Omental fat pad (tissue), 3 donors: ENCODE measurements at regions not wholly inside any gene's neighbourhood (a gene's known extent, or its start where the extent isn't known, plus 50 kb on each side); places are given as distances from the start of the nearest gene placed in this dataset.

Experiments used
- ATAC-seq: fragments of 150-250 bp; one replicate; pipeline ENCODE4 v1.9.1; 2016; ENCODE audit warnings: mild to moderate bottlenecking, moderate library complexity; ENCODE audit not compliant: low FRiP score
- DNase-seq: peaks from one replicate; pipeline ENCODE4 v3.0.0-alpha.2; 2019; ENCODE audit warnings: low spot score
- TF ChIP-seq, protein P1 (sequence below), 3 donors: fragments of 450-650 bp; IDR thresholded peaks; one replicate each; pipeline ENCODE4 v1.5.1; 2016 to 2017; ENCODE audit warnings: antibody characterized with exemption in 3 of 3, mild to moderate bottlenecking in 3 of 3, moderate library complexity in 2 of 3

DNA sequence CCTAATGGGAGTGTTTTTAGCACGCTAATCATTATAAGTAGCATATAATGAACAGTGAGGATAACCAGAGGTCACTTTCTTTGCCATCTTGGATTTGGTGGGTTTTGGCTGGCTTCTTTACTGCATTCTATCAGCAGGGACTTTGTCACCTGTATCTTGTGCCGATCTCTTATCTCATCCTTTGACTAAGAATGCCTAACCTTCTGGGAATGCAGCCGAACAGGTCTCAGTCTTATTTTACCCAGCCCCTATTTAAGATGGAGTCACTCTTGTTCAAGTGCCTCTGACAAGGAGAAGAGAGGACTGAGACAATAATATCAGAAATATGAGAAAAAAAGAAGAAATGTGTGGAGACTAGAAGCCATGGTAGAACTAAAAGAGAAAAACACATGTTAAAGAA, 276.4 kb downstream of the TMX3 start:
- ATAC-seq (no peak), DNase-seq (no peak)
- TF ChIP-seq, protein P1, sequence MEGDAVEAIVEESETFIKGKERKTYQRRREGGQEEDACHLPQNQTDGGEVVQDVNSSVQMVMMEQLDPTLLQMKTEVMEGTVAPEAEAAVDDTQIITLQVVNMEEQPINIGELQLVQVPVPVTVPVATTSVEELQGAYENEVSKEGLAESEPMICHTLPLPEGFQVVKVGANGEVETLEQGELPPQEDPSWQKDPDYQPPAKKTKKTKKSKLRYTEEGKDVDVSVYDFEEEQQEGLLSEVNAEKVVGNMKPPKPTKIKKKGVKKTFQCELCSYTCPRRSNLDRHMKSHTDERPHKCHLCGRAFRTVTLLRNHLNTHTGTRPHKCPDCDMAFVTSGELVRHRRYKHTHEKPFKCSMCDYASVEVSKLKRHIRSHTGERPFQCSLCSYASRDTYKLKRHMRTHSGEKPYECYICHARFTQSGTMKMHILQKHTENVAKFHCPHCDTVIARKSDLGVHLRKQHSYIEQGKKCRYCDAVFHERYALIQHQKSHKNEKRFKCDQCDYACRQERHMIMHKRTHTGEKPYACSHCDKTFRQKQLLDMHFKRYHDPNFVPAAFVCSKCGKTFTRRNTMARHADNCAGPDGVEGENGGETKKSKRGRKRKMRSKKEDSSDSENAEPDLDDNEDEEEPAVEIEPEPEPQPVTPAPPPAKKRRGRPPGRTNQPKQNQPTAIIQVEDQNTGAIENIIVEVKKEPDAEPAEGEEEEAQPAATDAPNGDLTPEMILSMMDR (IDR thresholded peaks at IDR 0.05) = no peak

DNA sequence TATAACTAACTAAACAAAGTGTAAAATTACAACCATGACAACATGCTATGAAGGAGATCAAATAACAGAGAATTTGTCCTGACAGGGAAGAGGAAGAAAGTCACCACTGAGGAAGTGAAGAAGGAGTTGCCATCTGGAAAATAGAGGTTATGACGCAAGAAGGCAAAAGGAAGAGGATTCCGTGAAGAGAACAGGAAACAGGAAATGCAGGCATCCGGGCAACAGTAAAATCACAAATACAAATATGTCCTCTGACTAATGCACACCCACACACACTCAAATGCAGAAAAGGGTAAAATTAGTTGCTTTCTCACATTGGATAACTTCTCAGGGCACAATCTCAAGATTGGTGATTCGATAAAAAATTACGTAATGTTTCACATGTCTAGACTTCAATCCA, 278.4 kb downstream of the TMX3 start:
- ATAC-seq = no peak
- no peak for DNase-seq
- TF ChIP-seq, protein P1 (IDR thresholded peaks at IDR 0.05) = no peak

DNA sequence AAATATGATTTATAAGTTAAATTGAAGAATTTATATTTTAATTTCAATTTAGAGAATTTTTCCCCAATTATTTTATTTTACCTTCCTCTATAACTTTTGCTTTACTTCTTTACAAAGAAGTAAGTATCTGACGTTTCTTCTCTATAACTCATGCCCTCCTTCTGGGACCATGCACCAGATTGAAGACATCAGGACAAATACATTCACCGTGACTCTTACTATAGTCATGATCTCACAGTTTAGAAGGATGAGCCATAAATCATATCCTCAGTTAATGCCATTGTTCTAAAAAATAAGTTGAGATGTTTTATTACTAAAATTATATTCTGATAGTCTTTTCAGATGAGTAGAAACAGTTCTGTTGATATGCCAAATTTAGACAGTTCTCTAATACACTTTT, 279.3 kb downstream of the TMX3 start:
- TF ChIP-seq, protein P1 (IDR thresholded peaks at IDR 0.05) = no peak
- no peak for DNase-seq
- no peak for ATAC-seq

DNA sequence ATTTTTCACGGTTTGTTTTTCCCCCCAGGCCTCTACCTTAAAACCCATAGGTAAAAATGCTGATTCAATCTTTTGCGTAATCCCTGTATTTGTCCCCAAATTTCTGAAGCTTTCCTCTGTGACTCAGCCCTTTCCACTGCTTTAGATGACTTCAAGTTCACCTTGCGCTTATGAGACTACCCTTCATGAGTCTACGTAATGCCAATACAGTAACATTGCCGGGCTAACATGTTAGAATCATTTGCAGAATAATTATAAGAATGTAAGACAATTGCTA, 283.0 kb downstream of the TMX3 start:
- ATAC-seq (no peak), DNase-seq (no peak)
- TF ChIP-seq, protein P1 (IDR thresholded peaks at IDR 0.05) = no peak

DNA sequence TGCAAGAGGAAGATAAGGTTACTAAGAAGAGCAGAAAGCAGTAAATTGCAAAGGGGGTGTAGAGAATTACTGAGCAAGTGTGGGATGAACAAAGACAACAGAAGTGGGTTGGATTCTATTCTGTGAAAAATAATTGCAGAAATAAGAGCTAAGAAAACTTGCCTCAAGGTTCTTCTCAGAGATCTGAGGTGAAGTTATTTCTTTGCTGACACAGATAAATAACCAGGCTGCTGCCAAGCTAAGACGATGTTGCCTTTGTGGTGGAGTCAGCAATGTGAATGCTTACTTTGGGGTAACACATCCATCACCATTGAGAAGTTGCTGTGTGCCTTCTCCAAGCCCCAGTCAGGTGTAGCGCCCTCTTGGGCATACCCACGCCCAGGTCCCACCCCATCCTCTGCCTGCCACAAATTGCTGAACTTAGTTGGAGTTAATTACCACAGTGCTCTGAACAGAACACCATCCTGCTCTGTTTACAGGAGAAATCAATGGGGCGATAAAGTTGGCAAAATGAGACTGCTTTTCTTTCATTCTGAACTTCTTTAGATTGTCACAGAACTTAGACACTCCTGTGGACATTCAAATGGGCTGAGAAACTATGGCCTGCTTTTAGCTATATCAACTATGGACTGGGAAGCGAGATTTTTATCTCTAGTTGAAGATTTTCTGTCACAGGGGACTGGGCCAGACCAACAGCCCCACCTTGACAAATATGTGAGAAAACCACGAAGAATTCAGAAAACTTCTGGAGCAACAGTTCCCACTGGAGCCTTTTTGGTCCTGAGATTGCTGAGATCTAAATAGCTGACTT, 283.6 kb downstream of the TMX3 start:
- no peak for ATAC-seq
- TF ChIP-seq, protein P1 (IDR thresholded peaks at IDR 0.05) = no peak

DNA sequence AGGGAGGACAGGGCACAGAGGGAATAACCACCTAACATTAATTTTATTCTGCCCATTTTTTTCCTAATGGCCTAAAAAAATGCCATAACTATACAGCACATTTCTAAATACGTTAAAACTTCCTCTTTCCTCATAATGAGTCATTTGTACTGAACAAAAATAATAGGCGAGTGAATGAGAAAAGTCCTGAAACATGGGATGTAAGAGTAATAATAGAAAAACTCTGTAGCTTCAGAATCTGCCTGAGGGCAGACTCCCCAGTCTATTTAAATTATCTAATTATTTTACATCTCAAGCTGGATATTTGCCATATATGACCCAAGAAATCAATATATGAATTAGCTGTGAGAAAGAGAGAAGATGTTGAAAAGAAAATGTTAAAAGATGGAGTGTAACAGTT, 285.1 kb downstream of the TMX3 start:
- TF ChIP-seq, protein P1 (IDR thresholded peaks at IDR 0.05) = no peak
- DNase-seq (no peak), ATAC-seq (no peak)

More for the DNA sequence above, 283.6 kb downstream of the TMX3 start:
- DNase-seq = no peak

DNA sequence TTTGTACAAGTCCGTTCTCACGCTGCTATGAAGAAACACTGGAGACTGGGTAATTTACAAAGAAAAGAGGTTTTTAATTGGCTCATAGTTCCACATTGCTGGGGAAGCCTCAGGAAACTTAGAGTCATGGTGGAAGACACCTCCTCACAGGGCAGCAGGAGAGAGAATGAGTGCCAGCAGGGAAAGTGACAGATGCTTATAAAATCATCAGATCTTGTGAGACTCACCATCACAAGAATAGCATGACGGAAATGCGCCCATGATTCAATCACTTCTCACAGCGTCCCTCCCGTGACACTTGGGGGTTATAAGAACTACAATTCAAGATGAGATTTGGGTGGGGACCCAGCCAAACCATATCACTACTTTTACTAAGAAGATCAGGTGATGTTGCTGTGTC, 285.8 kb downstream of the TMX3 start:
- TF ChIP-seq, protein P1 (IDR thresholded peaks at IDR 0.05) = no peak
- DNase-seq (no peak), ATAC-seq (no peak)
